ENCODE measurements at regions not wholly inside any gene's neighbourhood (a gene's known extent, or its start where the extent isn't known, plus 50 kb on each side); places are given as distances from the start of the nearest gene placed in this dataset.
"Not testable (repeated sequence)": the region's sequence is repeated elsewhere in the genome, so short reads cannot be mapped to it uniquely, and the experiment has no call there.

DNA sequence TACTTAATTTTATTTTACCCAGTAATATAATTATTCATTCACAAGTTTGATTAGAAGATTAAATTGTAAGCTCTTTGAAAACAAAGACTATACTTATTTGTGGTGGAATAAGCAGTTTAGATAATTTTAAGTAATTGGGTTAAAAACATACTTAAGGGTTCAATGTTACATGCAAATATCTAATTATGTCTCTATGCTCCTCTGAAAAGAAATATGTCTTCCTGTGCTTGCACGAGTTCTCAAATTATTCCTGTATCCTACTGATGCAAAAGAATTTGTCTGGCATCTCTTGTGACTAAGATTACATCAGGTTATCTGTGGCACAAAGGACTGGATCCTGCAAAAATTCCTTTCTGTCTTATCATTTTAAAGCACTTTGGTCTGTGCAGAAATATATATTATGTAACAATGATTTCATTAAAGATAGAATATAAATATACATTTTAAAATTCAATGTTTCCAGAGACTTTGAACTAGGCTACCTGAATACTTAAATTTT lies 416.7 kb downstream of the COL11A1 start:
- H3K9me3 ChIP-seq, result peaks cover 0 to 3% (median 0%) of the 10 kb centered on the region in 3 donors
- 10 to 22% methylated on average over 1 of the region's 1 CpG for WGBS, 2 donors

GRCh38 chr1:102687383-102687782 lies 420.9 kb downstream of the COL11A1 start:
- intact Hi-C loops (cut with DNase I), result no loop called here
- 76 to 86% methylated on average over 2 of the region's 2 CpGs for WGBS, 2 donors
- DNase-seq, result no peak
- TF ChIP-seq POLR2A (IDR thresholded peaks at IDR 0.05) (no peak), CTCF (IDR thresholded peaks at IDR 0.05) (no peak)
- Histone ChIP-seq H3K27ac (no peak overlapping the region), H3K9me3 (peaks cover 0 to 4% (median 0%) of the 10 kb centered on the region in 3 donors), H3K27me3 (no peaks in the 10 kb centered on the region), H3K4me3 (no peak overlapping the region), H3K4me1 (no peaks in the 10 kb centered on the region), H3K36me3 (no peaks in the 10 kb centered on the region)

More for the DNA sequence above, 416.7 kb downstream of the COL11A1 start:
- Histone ChIP-seq H3K4me1 (no peaks in the 10 kb centered on the region), H3K4me3 (no peak overlapping the region), H3K27ac (no peak overlapping the region), H3K27me3 (no peaks in the 10 kb centered on the region), H3K36me3 (no peaks in the 10 kb centered on the region)
- intact Hi-C loops (cut with DNase I), result no loop called here
- no peak for DNase-seq
- TF ChIP-seq CTCF (IDR thresholded peaks at IDR 0.05), result no peak
- no peak for TF ChIP-seq POLR2A (IDR thresholded peaks at IDR 0.05)

- WGBS, 2 donors, result 87 to 89% methylated on average over 12 of the region's 13 CpGs
- no peak for TF ChIP-seq POLR2A (IDR thresholded peaks at IDR 0.05)
- TF ChIP-seq CTCF (IDR thresholded peaks at IDR 0.05), result no peak
Measured at GRCh38 chr1:102661481-102661880, 446.8 kb downstream of the COL11A1 start.

DNA sequence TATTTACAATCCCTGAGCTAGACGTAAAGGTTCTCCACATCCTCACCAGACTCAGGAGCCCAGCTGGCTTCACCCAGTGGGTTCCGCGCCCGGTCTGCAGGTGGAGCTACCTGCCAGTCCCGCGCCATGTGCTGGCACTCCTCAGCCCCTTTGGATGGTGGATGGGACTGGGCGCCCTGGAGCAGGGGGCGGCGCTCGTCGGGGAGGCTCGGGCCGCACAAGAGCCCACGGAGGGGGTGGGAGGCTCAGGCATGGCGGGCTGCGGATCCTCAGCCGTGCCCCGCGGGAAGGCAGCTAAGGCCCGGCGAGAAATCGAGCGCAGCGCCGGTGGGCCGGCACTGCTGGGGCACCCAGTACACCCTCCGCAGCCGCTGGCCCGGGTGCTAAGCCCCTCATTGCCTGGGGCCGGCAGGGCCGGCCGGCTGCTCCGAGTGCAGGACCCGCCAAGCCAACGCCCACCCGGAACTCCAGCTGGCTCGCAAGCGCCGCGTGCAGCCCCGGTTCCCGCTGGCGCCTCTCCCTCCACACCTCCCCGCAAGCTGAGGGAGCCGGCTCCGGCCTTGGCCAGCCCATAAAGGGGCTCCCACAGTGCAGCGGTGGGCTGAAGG lies 448.3 kb downstream of the COL11A1 start:
- H3K36me3 ChIP-seq; H3K4me3 ChIP-seq; DNase-seq; H3K27me3 ChIP-seq; H3K4me1 ChIP-seq; H3K27ac ChIP-seq; intact Hi-C loops (cut with DNase I): not testable (repeated sequence)
- 93 to 94% methylated on average over 2 of the region's 47 CpGs for WGBS, 2 donors
- H3K9me3 ChIP-seq, result peaks cover 0 to 15% (median 0%) of the 10 kb centered on the region in 3 donors

More at GRCh38 chr1:102661481-102661880, 446.8 kb downstream of the COL11A1 start:
- Histone ChIP-seq H3K36me3 (no peaks in the 10 kb centered on the region), H3K4me1 (no peaks in the 10 kb centered on the region), H3K27me3 (no peaks in the 10 kb centered on the region), H3K9me3 (peaks cover 0 to 15% (median 0%) of the 10 kb centered on the region in 3 donors), H3K27ac (no peak overlapping the region), H3K4me3 (no peak overlapping the region)
- DNase-seq, result no peak
- intact Hi-C loops (cut with DNase I), result no loop called here

GRCh38 chr1:102655034-102655433 lies 453.3 kb downstream of the COL11A1 start:
- intact Hi-C loops (cut with DNase I), result no loop called here
- TF ChIP-seq POLR2A (IDR thresholded peaks at IDR 0.05), result no peak
- no peak for TF ChIP-seq CTCF (IDR thresholded peaks at IDR 0.05)
- Histone ChIP-seq H3K36me3 (no peaks in the 10 kb centered on the region), H3K4me3 (no peak overlapping the region), H3K27me3 (no peaks in the 10 kb centered on the region), H3K9me3 (peaks cover 0 to 5% (median 0%) of the 10 kb centered on the region in 3 donors), H3K4me1 (no peaks in the 10 kb centered on the region), H3K27ac (no peak overlapping the region)
- no peak for DNase-seq
- 82 to 85% methylated on average over 8 of the region's 8 CpGs for WGBS, 2 donors
